HEK293 (cell line): ENCODE measurements at regions not wholly inside any gene's neighbourhood (a gene's known extent, or its start where the extent isn't known, plus 50 kb on each side); places are given as distances from the start of the nearest gene placed in this dataset.

ENCODE experiments used
- CTCF ChIA-PET: fragments of 350-600 bp; formaldehyde crosslinking; extraction: SDS; loops from one replicate; lab custom pipeline; 2021; ENCODE audit warnings: antibody characterized with exemption; lab: Yijun Ruan, JAX
- POLR2A ChIA-PET: fragments of 300-600 bp; formaldehyde crosslinking; extraction: SDS; loops from one replicate; lab custom pipeline; 2020; ENCODE audit warnings: antibody characterized with exemption, inconsistent platforms; lab: Yijun Ruan, JAX
- H3K27ac ChIP-seq: fragments of 200-500 bp; sonication (Bioruptor generic); 2 replicates; pipeline ENCODE4 v1.5.1; 2014; ENCODE audit warnings: low read depth, low read length, control low read depth, inconsistent platforms; ENCODE audit errors: extremely low read depth
- H3K36me3 ChIP-seq, 2 experiments: fragments of 200-500 bp in 1 of 2; sonication (Bioruptor generic) in 1 of 2; 1 replicate in 1 of 2; 2 replicates in 1 of 2; pipeline ENCODE4 v1.5.1; 2014 to 2017; ENCODE audit warnings: inconsistent platforms in 2 of 2, low read length in 2 of 2; ENCODE audit not compliant: control insufficient read depth in 2 of 2, insufficient read depth in 1 of 2
- H3K4me1 ChIP-seq: fragments of 200-500 bp; sonication (Bioruptor generic); 2 replicates; pipeline ENCODE4 v1.5.1; 2014; ENCODE audit warnings: mild to moderate bottlenecking, low read length, inconsistent platforms; ENCODE audit not compliant: control insufficient read depth, insufficient read depth
- H3K4me3 ChIP-seq: 2 replicates; pipeline ENCODE4 v1.5.1; 2011; ENCODE audit warnings: low read depth, mild to moderate bottlenecking, control low read depth, low read length, moderate library complexity
- H3K9me3 ChIP-seq: fragments of 200-500 bp; sonication (Bioruptor generic); 2 replicates; pipeline ENCODE4 v1.5.1; 2014; ENCODE audit warnings: low read depth, low read length, inconsistent platforms; ENCODE audit not compliant: control insufficient read depth, insufficient read depth
- FEZF1 ChIP-seq: fragments of 450-650 bp; formaldehyde crosslinking; IDR thresholded peaks from 2 replicates; pipeline ENCODE4 v1.5.1; 2016; ENCODE audit warnings: missing biosample characterization, missing genetic modification characterization
- PRDM1 ChIP-seq: fragments of 450-650 bp; formaldehyde crosslinking; IDR thresholded peaks from 2 replicates; pipeline ENCODE4; 2016; ENCODE audit warnings: missing biosample characterization, missing genetic modification characterization
- SETDB1 ChIP-seq: IDR thresholded peaks from one replicate; pipeline ENCODE4 v1.6.1; 2017; ENCODE audit warnings: mild to moderate bottlenecking, low read length, moderate library complexity, mixed read lengths; ENCODE audit not compliant: insufficient read length
- TSHZ1 ChIP-seq: fragments of 450-650 bp; formaldehyde crosslinking; IDR thresholded peaks from 2 replicates; pipeline ENCODE4 v1.5.1; 2016; ENCODE audit warnings: missing biosample characterization, missing genetic modification characterization, borderline replicate concordance
- ZNF214 ChIP-seq: fragments of 450-650 bp; formaldehyde crosslinking; IDR thresholded peaks from 2 replicates; pipeline ENCODE4 v1.5.1; 2017; ENCODE audit warnings: missing biosample characterization, mild to moderate bottlenecking, missing genetic modification characterization, borderline replicate concordance
- ZNF24 ChIP-seq: fragments of 450-650 bp; formaldehyde crosslinking; IDR thresholded peaks from 2 replicates; pipeline ENCODE4 v1.5.1; 2016; ENCODE audit warnings: missing biosample characterization, missing genetic modification characterization
- ZNF266 ChIP-seq: fragments of 450-650 bp; formaldehyde crosslinking; IDR thresholded peaks from 2 replicates; pipeline ENCODE4 v1.5.1; 2016; ENCODE audit warnings: missing biosample characterization, missing genetic modification characterization, low read depth
- ZNF354C ChIP-seq: fragments of 450-650 bp; formaldehyde crosslinking; IDR thresholded peaks from 2 replicates; pipeline ENCODE4 v1.5.1; 2016; ENCODE audit warnings: missing biosample characterization, missing genetic modification characterization, low read depth, borderline replicate concordance
- ZNF37A ChIP-seq: fragments of 450-650 bp; IDR thresholded peaks from 2 replicates; pipeline ENCODE4 v1.5.1; 2018; ENCODE audit warnings: missing biosample characterization, missing genetic modification characterization
- ZNF514 ChIP-seq: fragments of 450-650 bp; formaldehyde crosslinking; IDR thresholded peaks from 2 replicates; pipeline ENCODE4 v1.5.1; 2016; ENCODE audit warnings: missing biosample characterization, missing genetic modification characterization
- ZNF530 ChIP-seq: fragments of 450-650 bp; formaldehyde crosslinking; IDR thresholded peaks from 2 replicates; pipeline ENCODE4 v1.5.1; 2016; ENCODE audit warnings: low read depth, missing biosample characterization, missing genetic modification characterization
- ZNF610 ChIP-seq: fragments of 450-650 bp; formaldehyde crosslinking; IDR thresholded peaks from 2 replicates; pipeline ENCODE4 v1.5.1; 2016; ENCODE audit warnings: missing biosample characterization, missing genetic modification characterization, borderline replicate concordance
- ZNF701 ChIP-seq: fragments of 450-650 bp; formaldehyde crosslinking; IDR thresholded peaks from 2 replicates; pipeline ENCODE4 v1.5.1; 2016; ENCODE audit warnings: missing biosample characterization, missing genetic modification characterization
- ZNF707 ChIP-seq: fragments of 450-650 bp; formaldehyde crosslinking; IDR thresholded peaks from 2 replicates; pipeline ENCODE4 v1.5.1; 2016; ENCODE audit warnings: missing biosample characterization, missing genetic modification characterization
- ZNF792 ChIP-seq: fragments of 450-650 bp; formaldehyde crosslinking; IDR thresholded peaks from 2 replicates; pipeline ENCODE4 v1.5.1; 2016; ENCODE audit warnings: missing biosample characterization, missing genetic modification characterization
- ZSCAN18 ChIP-seq: fragments of 450-650 bp; formaldehyde crosslinking; IDR thresholded peaks from 2 replicates; pipeline ENCODE4 v1.5.1; 2016; ENCODE audit warnings: missing biosample characterization, missing genetic modification characterization
- TF ChIP-seq, protein P1 (sequence below): fragments of 450-650 bp; formaldehyde crosslinking; IDR thresholded peaks from 2 replicates; pipeline ENCODE4 v1.5.1; 2016; ENCODE audit warnings: missing biosample characterization, missing genetic modification characterization
- TF ChIP-seq, protein P2 (sequence below): fragments of 450-650 bp; formaldehyde crosslinking; IDR thresholded peaks from 2 replicates; pipeline ENCODE4 v1.5.1; 2016; ENCODE audit warnings: missing biosample characterization, missing genetic modification characterization
- TF ChIP-seq, protein P3 (sequence below): fragments of 450-650 bp; formaldehyde crosslinking; IDR thresholded peaks from 2 replicates; pipeline ENCODE4 v1.5.1; 2016; ENCODE audit warnings: missing biosample characterization, missing genetic modification characterization, low read depth

DNA sequence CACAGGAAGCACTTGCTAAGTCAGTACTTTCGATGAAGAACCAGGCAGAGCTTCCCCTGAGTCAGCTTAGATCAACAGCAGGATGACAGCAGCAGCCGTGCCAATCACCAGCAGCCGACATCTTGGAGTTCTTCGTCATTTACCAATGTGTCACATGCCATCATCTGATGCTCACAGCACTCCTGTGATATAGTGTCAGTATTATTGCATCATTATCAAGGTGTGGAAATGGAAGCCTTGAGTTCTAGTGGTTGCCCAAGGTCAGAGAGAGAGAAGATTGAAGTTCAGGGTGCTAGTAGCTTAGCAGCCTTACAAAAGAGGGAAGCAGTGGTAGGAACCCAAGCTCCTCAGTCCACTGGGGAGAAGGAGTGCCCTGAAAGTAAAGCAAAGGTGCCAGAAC is 331.5 kb downstream of the ZNF536 start:
- TF ChIP-seq SETDB1, result no peak
- TF ChIP-seq FEZF1 (tag by site-specific recombination), result no peak
- no peak for TF ChIP-seq ZNF266 (tag by site-specific recombination)
- TF ChIP-seq ZNF530 (tag by site-specific recombination), result no peak
- TF ChIP-seq ZNF24 (tag by site-specific recombination), result no peak
- no peak for TF ChIP-seq PRDM1
- TF ChIP-seq, protein P1, sequence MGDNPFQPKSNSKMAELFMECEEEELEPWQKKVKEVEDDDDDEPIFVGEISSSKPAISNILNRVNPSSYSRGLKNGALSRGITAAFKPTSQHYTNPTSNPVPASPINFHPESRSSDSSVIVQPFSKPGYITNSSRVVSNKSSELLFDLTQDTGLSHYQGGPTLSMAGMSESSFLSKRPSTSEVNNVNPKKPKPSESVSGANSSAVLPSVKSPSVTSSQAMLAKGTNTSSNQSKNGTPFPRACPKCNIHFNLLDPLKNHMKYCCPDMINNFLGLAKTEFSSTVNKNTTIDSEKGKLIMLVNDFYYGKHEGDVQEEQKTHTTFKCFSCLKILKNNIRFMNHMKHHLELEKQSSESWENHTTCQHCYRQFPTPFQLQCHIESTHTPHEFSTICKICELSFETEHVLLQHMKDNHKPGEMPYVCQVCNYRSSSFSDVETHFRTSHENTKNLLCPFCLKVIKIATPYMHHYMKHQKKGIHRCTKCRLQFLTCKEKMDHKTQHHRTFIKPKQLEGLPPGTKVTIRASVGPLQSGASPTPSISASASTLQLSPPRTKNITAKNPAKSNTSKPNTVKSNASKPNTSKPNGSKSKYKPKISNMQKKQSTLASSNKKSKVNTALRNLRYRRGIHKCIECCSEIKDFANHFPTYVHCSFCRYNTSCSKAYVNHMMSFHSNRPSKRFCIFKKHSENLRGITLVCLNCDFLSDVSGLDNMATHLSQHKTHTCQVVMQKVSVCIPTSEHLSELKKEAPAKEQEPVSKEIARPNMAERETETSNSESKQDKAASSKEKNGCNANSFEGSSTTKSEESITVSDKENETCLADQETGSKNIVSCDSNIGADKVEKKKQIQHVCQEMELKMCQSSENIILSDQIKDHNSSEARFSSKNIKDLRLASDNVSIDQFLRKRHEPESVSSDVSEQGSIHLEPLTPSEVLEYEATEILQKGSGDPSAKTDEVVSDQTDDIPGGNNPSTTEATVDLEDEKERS (tag by site-specific recombination), result no peak
- TF ChIP-seq, protein P2, sequence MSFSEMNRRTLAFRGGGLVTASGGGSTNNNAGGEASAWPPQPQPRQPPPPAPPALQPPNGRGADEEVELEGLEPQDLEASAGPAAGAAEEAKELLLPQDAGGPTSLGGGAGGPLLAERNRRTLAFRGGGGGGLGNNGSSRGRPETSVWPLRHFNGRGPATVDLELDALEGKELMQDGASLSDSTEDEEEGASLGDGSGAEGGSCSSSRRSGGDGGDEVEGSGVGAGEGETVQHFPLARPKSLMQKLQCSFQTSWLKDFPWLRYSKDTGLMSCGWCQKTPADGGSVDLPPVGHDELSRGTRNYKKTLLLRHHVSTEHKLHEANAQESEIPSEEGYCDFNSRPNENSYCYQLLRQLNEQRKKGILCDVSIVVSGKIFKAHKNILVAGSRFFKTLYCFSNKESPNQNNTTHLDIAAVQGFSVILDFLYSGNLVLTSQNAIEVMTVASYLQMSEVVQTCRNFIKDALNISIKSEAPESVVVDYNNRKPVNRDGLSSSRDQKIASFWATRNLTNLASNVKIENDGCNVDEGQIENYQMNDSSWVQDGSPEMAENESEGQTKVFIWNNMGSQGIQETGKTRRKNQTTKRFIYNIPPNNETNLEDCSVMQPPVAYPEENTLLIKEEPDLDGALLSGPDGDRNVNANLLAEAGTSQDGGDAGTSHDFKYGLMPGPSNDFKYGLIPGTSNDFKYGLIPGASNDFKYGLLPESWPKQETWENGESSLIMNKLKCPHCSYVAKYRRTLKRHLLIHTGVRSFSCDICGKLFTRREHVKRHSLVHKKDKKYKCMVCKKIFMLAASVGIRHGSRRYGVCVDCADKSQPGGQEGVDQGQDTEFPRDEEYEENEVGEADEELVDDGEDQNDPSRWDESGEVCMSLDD, result no peak
- TF ChIP-seq ZSCAN18 (tag by site-specific recombination), result no peak
- TF ChIP-seq ZNF701 (tag by site-specific recombination), result no peak
- TF ChIP-seq ZNF610 (tag by site-specific recombination), result no peak
- TF ChIP-seq, protein P3, sequence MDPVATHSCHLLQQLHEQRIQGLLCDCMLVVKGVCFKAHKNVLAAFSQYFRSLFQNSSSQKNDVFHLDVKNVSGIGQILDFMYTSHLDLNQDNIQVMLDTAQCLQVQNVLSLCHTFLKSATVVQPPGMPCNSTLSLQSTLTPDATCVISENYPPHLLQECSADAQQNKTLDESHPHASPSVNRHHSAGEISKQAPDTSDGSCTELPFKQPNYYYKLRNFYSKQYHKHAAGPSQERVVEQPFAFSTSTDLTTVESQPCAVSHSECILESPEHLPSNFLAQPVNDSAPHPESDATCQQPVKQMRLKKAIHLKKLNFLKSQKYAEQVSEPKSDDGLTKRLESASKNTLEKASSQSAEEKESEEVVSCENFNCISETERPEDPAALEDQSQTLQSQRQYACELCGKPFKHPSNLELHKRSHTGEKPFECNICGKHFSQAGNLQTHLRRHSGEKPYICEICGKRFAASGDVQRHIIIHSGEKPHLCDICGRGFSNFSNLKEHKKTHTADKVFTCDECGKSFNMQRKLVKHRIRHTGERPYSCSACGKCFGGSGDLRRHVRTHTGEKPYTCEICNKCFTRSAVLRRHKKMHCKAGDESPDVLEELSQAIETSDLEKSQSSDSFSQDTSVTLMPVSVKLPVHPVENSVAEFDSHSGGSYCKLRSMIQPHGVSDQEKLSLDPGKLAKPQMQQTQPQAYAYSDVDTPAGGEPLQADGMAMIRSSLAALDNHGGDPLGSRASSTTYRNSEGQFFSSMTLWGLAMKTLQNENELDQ (tag by site-specific recombination), result no peak
- TF ChIP-seq ZNF354C (tag by site-specific recombination), result no peak
- no peak for TF ChIP-seq ZNF214 (tag by site-specific recombination)
- no peak for TF ChIP-seq ZNF707
- no peak for TF ChIP-seq ZNF514
- no peak for TF ChIP-seq TSHZ1
- TF ChIP-seq ZNF37A (tag by site-specific recombination), result no peak
- no peak for TF ChIP-seq ZNF792 (tag by site-specific recombination)
- no peak overlapping the region for H3K27ac ChIP-seq
- H3K36me3 ChIP-seq, result no peaks in the 10 kb centered on the region; a peak in 1 of 3 replicates
- ChIA-PET CTCF (interaction anchor here (0.5 to 5.5 kb wide), 7 partner anchors 15 to 708 kb away, joined by 3 to 29 read pairs (median 6); no protein-coding TSS in a partner anchor), POLR2A (no interaction called here)
- H3K4me3 ChIP-seq, result no peak overlapping the region
- H3K9me3 ChIP-seq, result no peaks in the 10 kb centered on the region
- H3K4me1 ChIP-seq, result peaks cover 2% of the 10 kb centered on the region; the same call in 1 of the 2 replicates
